ENCODE measurements at regions not wholly inside any gene's neighbourhood (a gene's known extent, or its start where the extent isn't known, plus 50 kb on each side); places are given as distances from the start of the nearest gene placed in this dataset.

GRCh38 chr11:107217444-107217843, 199.2 kb upstream of the GUCY1A2 start:
- Mint-ChIP-seq H3K27me3 (ENCODE audit: insufficient read depth, unreplicated experiment) (no peaks in the 10 kb centered on the region), H3K27ac (ENCODE audit: low read depth, unreplicated experiment) (no peak overlapping the region), H3K4me1 (ENCODE audit: insufficient read depth, unreplicated experiment) (peaks cover 9% of the 10 kb centered on the region), H3K9me3 (ENCODE audit: unreplicated experiment) (no peaks in the 10 kb centered on the region), H3K36me3 (ENCODE audit: insufficient read depth, unreplicated experiment) (no peaks in the 10 kb centered on the region), H3K4me3 (ENCODE audit: unreplicated experiment) (no peak overlapping the region)
- ChIA-PET CTCF (no interaction called here), POLR2A (no interaction called here)
- intact Hi-C loops (cut with micrococcal nuclease) = no loop called here
- TF ChIP-seq CTCF (IDR thresholded peaks at IDR 0.05; ENCODE audit: unreplicated experiment) = no peak
- DNase-seq (ENCODE audit: unreplicated experiment) = no peak
- BruUV-seq (replicated peaks) = no TSS peak

- intact Hi-C loops (cut with micrococcal nuclease) = no loop called here
- CTCF ChIA-PET = interaction anchor here (0.6 kb wide), 1 partner anchor 1123 kb away, joined by 4 read pairs; no protein-coding TSS in a partner anchor
Observed at GRCh38 chr11:107215010-107215409, 196.7 kb upstream of the GUCY1A2 start.

GRCh38 chr11:107203656-107204055, 185.4 kb upstream of the GUCY1A2 start:
- BruUV-seq (replicated peaks) = no TSS peak
- intact Hi-C loops (cut with micrococcal nuclease) = no loop called here
- H3K27ac Mint-ChIP-seq (ENCODE audit: low read depth, unreplicated experiment) = no peak overlapping the region
- TF ChIP-seq CTCF (IDR thresholded peaks at IDR 0.05; ENCODE audit: unreplicated experiment) = no peak
- H3K27me3 Mint-ChIP-seq (ENCODE audit: insufficient read depth, unreplicated experiment) = no peaks in the 10 kb centered on the region
- ChIA-PET POLR2A (no interaction called here), CTCF (interaction anchor here (0.6 kb wide), 1 partner anchor 225 kb away, joined by 3 read pairs; no protein-coding TSS in a partner anchor)
- DNase-seq (ENCODE audit: unreplicated experiment) = no peak
- no peaks in the 10 kb centered on the region for H3K9me3 Mint-ChIP-seq (ENCODE audit: unreplicated experiment)
- no peak overlapping the region for H3K4me3 Mint-ChIP-seq (ENCODE audit: unreplicated experiment)
- H3K4me1 Mint-ChIP-seq (ENCODE audit: insufficient read depth, unreplicated experiment) = no peaks in the 10 kb centered on the region
- H3K36me3 Mint-ChIP-seq (ENCODE audit: insufficient read depth, unreplicated experiment) = no peaks in the 10 kb centered on the region

More at GRCh38 chr11:107215010-107215409, 196.7 kb upstream of the GUCY1A2 start:
- no peak for DNase-seq (ENCODE audit: unreplicated experiment)
- no TSS peak for BruUV-seq (replicated peaks)
- TF ChIP-seq CTCF (IDR thresholded peaks at IDR 0.05; ENCODE audit: unreplicated experiment) = no peak
- POLR2A ChIA-PET = no interaction called here
- Mint-ChIP-seq H3K36me3 (ENCODE audit: insufficient read depth, unreplicated experiment) (peaks cover 4% of the 10 kb centered on the region), H3K4me1 (ENCODE audit: insufficient read depth, unreplicated experiment) (peaks cover 9% of the 10 kb centered on the region), H3K27me3 (ENCODE audit: insufficient read depth, unreplicated experiment) (peaks cover 18% of the 10 kb centered on the region), H3K4me3 (ENCODE audit: unreplicated experiment) (no peak overlapping the region), H3K9me3 (ENCODE audit: unreplicated experiment) (no peaks in the 10 kb centered on the region), H3K27ac (ENCODE audit: low read depth, unreplicated experiment) (no peak overlapping the region)

- ChIA-PET CTCF (interaction anchor here (0.6 kb wide), 1 partner anchor 490 kb away, joined by 3 read pairs; no protein-coding TSS in a partner anchor), POLR2A (no interaction called here)
Observed at GRCh38 chr11:107202241-107202640, 184.0 kb upstream of the GUCY1A2 start.

More at GRCh38 chr11:107202241-107202640, 184.0 kb upstream of the GUCY1A2 start:
- Mint-ChIP-seq H3K4me1 (ENCODE audit: insufficient read depth, unreplicated experiment) (no peaks in the 10 kb centered on the region), H3K9me3 (ENCODE audit: unreplicated experiment) (no peaks in the 10 kb centered on the region), H3K4me3 (ENCODE audit: unreplicated experiment) (no peak overlapping the region), H3K36me3 (ENCODE audit: insufficient read depth, unreplicated experiment) (no peaks in the 10 kb centered on the region), H3K27me3 (ENCODE audit: insufficient read depth, unreplicated experiment) (no peaks in the 10 kb centered on the region), H3K27ac (ENCODE audit: low read depth, unreplicated experiment) (no peak overlapping the region)
- no peak for TF ChIP-seq CTCF (IDR thresholded peaks at IDR 0.05; ENCODE audit: unreplicated experiment)
- intact Hi-C loops (cut with micrococcal nuclease) = no loop called here
- DNase-seq (ENCODE audit: unreplicated experiment) = no peak
- no TSS peak for BruUV-seq (replicated peaks)
